ENCODE measurements at regions not wholly inside any gene's neighbourhood (a gene's known extent, or its start where the extent isn't known, plus 50 kb on each side); places are given as distances from the start of the nearest gene placed in this dataset.

- TF ChIP-seq CHD7 (IDR thresholded peaks at IDR 0.05; ENCODE audit: insufficient replicate concordance, low read length): peak; percentile 74
Observed at GRCh38 chr2:35176726-35177125, 1178.9 kb upstream of the CRIM1 start (continued).

All from H1 (cell line).